ENCODE measurements at regions not wholly inside any gene's neighbourhood (a gene's known extent, or its start where the extent isn't known, plus 50 kb on each side); places are given as distances from the start of the nearest gene placed in this dataset.
"Not testable (repeated sequence)": the region's sequence is repeated elsewhere in the genome, so short reads cannot be mapped to it uniquely, and the experiment has no call there.

- not testable (repeated sequence) for DNase-seq
Measured at GRCh38 chr18:75987913-75988312, 507.1 kb downstream of the ZNF516 start.

- no peak for DNase-seq
Measured at GRCh38 chr18:75984853-75985252, 510.2 kb downstream of the ZNF516 start.

- no peak for DNase-seq
Measured at GRCh38 chr18:75981102-75981501, 513.9 kb downstream of the ZNF516 start.

- DNase-seq: no peak
Measured at GRCh38 chr18:75977081-75977480, 518.0 kb downstream of the ZNF516 start.

DNA sequence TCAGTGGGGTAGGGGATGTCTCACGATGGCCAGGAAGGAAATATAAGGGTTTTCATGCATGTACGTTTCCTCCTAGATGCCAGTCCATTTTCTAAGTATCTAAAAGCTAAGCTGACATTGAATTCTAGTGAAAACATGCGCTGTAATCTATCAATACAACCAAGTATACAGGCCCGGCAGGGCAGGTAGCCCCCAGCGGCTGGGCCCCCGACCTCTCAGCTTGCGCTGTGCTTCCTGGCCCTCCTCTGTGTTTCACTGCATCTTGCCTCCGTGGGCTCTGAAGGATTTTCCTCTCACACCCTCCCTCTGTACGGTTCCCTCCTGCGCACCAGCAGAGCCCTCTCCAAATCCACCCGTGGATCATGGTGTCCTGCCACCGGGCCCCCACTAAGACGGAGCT lies 524.8 kb downstream of the ZNF516 start:
- no peak for DNase-seq

DNA sequence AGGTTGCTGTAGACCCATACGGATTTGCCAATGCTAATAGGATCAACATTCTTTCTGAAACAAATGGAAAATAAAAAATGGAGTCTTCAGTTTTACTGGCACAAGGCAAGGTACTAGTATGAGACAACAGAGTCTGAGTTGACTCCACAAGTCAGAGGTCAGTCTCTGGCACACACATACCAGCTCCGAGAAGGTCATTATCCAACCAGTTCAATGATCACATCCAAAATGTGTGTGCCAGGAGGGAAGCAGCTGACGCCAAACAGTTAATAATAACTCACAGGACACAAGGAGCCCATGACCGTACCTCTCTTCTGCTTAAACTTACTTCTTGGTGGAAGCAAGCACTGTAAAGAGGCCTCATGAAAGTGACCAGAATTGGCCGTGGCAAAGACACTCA lies 528.6 kb downstream of the ZNF516 start:
- DNase-seq: no peak

GRCh38 chr18:75962036-75962572 lies 532.9 kb downstream of the ZNF516 start:
- DNase-seq: no peak

DNA sequence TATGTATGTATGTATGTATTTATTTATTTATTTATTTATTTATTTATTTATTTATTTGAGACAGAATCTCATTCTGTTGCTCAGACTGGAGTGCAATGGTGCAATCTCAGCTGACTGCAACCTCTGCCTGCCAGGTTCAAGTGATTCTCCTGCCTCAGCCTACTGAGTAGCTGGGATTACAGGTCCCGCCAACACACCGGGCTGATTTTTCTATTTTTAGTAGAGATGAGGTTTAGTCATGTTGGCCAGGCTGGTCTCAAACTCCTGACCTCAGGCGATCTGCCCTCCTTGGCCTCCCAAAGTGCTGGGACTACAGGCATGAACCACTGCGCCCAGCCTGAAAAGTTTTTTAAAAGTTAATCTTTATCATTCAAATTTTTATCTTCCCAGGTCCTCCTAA lies 532.9 kb upstream of the SMIM21 start:
- DNase-seq: not testable (repeated sequence)

DNA sequence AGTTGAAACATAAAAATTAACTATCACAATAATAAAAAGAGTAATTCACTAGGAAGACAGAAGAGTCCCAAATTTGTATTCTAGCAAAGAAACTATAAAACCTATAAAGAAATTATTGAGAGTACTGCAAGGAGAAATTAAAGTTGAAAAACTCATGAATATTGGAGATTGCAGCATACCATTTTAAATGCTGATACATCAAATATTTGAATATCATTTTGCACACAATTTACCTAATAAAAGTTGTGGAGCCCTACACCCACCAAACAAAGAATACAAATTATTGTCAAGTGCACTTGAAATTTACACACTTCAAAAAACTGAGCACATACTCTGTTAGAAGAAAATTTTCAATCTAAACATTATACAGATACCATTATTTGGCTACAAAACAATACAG lies 531.6 kb upstream of the SMIM21 start:
- no peak for DNase-seq

DNA sequence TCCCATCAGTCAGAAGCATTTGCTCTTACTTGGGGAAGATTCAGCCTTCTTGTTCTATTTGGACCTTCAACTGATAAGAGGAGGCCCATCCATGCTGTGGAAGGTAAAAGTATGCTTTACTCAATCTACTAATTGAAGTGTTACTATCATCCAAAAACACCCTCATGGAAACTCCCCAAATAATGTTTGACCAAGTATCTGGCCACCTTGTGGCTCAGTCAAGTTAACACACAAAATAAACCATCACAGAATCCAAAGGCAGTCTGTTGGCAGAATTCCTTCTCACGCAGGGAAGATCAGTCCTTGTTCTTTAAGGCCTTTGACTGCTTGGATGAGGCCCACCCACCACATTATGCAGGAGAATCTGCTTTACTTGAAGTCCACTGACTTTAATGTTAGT lies 531.2 kb upstream of the SMIM21 start:
- DNase-seq: no peak

- no peak for DNase-seq
Measured at GRCh38 chr18:75945265-75945933, 517.9 kb upstream of the SMIM21 start.

DNA sequence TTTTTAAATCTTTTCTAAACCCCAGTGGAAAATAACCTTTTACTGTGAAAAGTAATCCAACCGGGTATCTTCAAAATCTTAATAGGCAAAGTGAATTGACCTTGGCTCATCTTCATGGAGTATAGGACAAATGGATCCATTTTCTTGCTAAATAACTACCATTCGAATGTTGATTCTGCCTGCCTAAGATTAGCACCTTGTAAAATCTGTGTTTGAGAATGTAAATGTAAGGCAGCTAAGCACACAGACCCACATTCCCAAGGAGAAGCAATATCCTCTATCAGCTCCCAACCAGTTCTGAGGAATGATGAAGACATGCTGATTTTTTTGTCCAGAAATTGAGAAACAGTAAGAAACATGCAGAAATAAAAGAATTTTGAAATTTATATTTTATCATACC lies 509.8 kb upstream of the SMIM21 start:
- DNase-seq: no peak

- DNase-seq: no peak
Measured at GRCh38 chr18:75936862-75937261, 509.4 kb upstream of the SMIM21 start.

GRCh38 chr18:75931079-75931478 lies 503.6 kb upstream of the SMIM21 start:
- no peak for DNase-seq

- no peak for DNase-seq
Measured at GRCh38 chr18:75928706-75929105, 501.2 kb upstream of the SMIM21 start.

- no peak for DNase-seq
Measured at GRCh38 chr18:75927791-75928190, 500.3 kb upstream of the SMIM21 start.

GRCh38 chr18:75926811-75927210 lies 499.3 kb upstream of the SMIM21 start:
- no peak for DNase-seq

GRCh38 chr18:75923169-75923568 lies 495.7 kb upstream of the SMIM21 start:
- DNase-seq: no peak

GRCh38 chr18:75916624-75916982 lies 489.1 kb upstream of the SMIM21 start:
- DNase-seq: no peak

GRCh38 chr18:75915941-75916623 lies 488.6 kb upstream of the SMIM21 start:
- no peak for DNase-seq

- no peak for DNase-seq
Measured at GRCh38 chr18:75912829-75913228, 485.3 kb upstream of the SMIM21 start.

DNA sequence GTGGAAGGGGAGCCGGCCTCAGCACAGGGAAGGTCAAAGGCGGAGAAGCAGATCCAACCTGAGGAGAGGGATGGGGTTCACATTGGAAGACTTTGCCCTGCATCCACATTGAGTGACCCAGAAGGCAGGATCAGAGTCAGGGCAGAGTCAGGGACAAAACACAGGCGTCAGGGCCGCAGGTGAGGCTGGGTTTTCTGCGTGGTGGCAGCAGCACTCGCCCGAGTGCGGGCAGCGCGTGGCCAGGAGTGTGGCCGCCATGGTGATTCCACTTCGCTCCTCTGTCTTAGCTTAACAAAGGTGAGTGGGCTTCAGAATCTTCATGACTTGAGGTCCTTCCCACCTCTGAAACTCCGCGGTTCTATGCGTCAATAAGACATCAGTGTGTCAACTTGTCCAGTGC lies 476.9 kb upstream of the SMIM21 start:
- DNase-seq: no peak

- no peak for DNase-seq
Measured at GRCh38 chr18:75898651-75899050, 471.1 kb upstream of the SMIM21 start.

DNA sequence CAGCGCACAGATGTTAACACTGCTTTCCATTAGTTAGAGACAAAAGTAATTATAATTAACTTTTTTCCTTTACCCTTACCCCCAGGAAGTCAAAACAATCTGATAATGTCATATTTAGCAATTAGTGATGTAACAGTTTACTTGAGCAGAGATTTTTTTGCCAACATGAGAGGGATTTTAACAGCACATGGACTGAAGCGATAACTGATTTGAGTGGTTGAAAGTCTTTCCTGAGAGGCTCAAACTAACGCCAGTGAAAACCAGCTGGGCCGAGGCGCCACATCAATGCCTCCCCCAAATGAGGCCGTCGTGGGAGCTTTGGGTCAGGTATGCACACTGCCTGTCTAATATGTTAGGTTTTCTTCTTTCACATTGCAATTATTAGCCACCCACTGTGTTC lies 469.9 kb upstream of the SMIM21 start:
- DNase-seq: no peak

GRCh38 chr18:75896865-75897264 lies 469.4 kb upstream of the SMIM21 start:
- no peak for DNase-seq
